Amniotic epithelial cell (primary cell): ENCODE measurements at regions not wholly inside any gene's neighbourhood (a gene's known extent, or its start where the extent isn't known, plus 50 kb on each side); places are given as distances from the start of the nearest gene placed in this dataset.
"Not testable (repeated sequence)": the region's sequence is repeated elsewhere in the genome, so short reads cannot be mapped to it uniquely, and the experiment has no call there.

Source experiments
- DNase-seq: peaks from one replicate; pipeline ENCODE4 v3.0.0-alpha.2; 2010; ENCODE audit warnings: low read depth

- no peak for DNase-seq
These were observed 178.0 kb downstream of the SYK start for GRCh38 chr9:90979639-90980038.

- DNase-seq = no peak
These were observed 180.1 kb downstream of the SYK start for GRCh38 chr9:90981726-90982125.

DNA sequence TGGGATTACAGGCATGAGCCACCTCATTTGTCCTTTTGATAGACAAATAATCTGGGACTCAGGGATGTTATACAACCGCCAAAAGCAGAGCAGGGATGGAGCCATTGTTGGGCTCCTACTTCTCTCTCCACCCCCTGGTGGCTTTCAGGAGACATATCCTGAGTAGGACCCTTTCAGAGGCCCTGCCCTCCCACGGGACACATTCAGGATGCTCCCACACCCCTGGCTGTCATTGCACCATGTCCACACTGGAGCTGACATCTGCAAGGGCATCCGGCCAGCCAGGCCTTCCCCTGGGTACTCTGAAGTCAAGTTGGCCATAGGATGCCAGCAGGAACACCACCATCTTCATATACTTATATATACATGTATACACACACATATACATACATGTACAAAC, 181.8 kb downstream of the SYK start:
- no peak for DNase-seq

DNA sequence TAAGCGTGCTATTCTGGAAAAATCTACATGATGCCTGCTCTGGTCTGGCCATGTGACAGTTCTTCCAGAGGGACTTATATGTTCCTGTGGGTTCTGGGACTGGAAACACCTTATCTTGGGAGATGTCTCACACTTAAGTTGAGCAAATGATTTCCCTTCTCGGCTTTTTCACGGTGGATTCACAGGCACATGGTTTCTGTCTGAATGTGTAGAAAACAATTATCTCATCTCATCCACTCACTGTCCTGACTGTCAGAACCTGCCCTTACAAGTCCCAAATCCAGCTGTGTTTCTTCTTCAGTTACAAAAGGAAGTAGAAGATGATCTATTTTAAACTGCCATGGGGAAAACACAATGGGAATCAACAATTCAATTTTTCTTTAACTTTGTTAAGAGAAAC, 184.0 kb downstream of the SYK start:
- peak; percentile 53 for DNase-seq

- DNase-seq = no peak
These were observed 184.5 kb downstream of the SYK start for GRCh38 chr9:90986161-90986560.

DNA sequence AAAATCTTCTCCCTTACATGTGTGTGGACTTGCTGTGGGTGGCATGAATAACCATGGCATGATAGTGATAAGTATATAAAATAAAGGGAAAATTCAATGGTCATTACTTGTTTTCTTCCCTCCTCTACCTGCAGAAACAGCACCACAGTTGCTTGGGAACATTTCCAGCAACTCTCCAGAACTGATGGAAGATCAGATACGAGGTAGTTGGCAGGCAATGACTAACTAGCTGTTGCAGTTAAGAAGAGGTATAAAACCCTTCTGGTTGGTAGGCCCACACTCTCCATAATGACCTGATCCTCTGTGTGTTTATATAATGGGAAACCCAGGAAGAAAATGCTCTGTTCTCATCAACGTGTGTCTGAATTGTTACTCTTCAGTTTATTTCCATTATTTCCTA, 185.9 kb downstream of the SYK start:
- DNase-seq = no peak

DNA sequence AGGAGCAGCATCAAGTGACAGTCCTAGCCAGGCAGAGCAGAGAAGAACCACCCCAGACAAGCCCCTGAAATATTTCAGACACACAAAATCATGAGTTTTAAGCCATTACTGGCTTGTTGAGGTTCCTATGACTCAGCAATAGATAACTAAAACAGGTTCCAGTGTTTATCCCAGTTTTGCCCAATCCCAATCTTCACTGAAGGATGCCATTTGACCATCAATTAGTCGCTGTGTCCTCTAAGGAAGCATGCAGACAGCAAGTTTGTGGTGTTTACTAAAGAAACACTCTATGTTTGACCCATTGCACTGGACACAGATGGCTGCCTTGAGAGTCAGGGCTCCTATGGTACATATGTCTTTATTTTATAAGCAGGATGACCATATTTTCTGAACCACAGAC, 186.7 kb downstream of the SYK start:
- no peak for DNase-seq

- peak; percentile 66 for DNase-seq
These were observed 190.3 kb downstream of the SYK start for GRCh38 chr9:90991953-90992352.

DNA sequence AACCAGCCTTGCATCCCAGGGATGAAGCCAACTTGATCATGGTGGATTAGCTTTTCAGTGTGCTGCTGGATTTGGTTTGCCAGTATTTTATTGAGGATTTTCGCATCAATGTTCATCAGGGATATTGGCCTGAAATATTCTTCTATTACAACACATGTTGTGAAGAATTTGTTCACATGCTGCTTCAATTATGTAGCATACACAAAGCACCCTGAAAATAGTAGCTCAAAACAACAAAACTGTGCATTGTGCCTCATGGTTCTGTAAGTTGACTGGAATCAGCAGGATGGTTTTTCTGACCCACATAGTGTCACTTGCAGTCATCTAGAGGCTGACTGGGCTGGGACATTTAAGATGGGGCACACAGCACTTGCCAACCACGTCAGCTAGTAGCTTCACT, 193.9 kb downstream of the SYK start:
- no peak for DNase-seq

GRCh38 chr9:90996154-90997065, 194.8 kb downstream of the SYK start:
- no peak for DNase-seq

DNA sequence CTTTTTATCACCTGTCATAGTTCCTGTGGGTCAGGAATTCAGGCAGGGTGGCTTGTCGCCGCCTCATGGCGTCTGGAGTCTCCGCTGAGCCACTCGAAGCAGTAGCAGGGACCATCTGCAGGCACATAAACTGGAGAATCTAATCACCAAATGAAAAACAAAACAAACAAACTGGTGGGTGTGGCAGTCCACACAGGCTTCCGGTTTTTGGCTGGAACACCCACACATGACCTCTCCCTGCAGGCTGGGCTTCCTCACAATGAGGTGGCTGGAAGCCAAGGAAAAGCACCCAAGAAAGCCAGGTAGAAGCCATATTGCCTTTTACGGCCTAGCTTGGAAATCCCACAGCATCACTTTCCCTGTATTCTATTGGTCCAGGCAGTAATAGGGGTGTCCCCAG, 197.0 kb downstream of the SYK start:
- DNase-seq = no peak

GRCh38 chr9:90999425-91000397, 198.1 kb downstream of the SYK start:
- DNase-seq = no peak

- DNase-seq = peak; percentile 37
These were observed 199.6 kb downstream of the SYK start for GRCh38 chr9:91001146-91001611.

GRCh38 chr9:91004484-91004883, 202.9 kb downstream of the SYK start:
- DNase-seq = no peak

GRCh38 chr9:91004992-91005391, 203.4 kb downstream of the SYK start:
- DNase-seq = no peak

- no peak for DNase-seq
These were observed 204.4 kb downstream of the SYK start for GRCh38 chr9:91006046-91006445.

- no peak for DNase-seq
These were observed 206.9 kb downstream of the SYK start for GRCh38 chr9:91008568-91008967.

DNA sequence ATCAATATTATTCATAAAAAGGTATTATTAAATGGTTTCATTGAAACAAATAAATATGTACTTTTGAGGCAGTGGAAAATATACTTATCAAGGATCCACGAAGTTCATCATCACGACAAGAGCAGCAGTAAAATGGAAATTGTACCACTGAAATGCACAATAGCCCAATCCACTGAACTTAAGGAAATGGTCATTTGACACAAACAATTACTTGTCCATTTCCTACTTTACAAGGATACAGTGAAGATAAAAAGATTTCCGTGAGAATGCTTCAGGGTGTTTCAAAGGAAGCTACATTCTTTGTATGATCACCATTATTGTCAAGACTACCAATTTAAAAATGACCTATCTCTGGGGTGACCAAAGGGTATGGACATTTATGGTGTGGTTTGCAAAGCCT, 210.3 kb downstream of the SYK start:
- DNase-seq = no peak

- DNase-seq = peak; percentile 36
These were observed 211.6 kb downstream of the SYK start for GRCh38 chr9:91012933-91013841.

GRCh38 chr9:91017245-91017644, 215.6 kb downstream of the SYK start:
- no peak for DNase-seq

GRCh38 chr9:91019871-91020270, 218.3 kb downstream of the SYK start:
- not testable (repeated sequence) for DNase-seq

- DNase-seq = not testable (repeated sequence)
These were observed 220.0 kb downstream of the SYK start for GRCh38 chr9:91021656-91022055.
